ENCODE measurements at regions not wholly inside any gene's neighbourhood (a gene's known extent, or its start where the extent isn't known, plus 50 kb on each side); places are given as distances from the start of the nearest gene placed in this dataset.

- no peak for DNase-seq
These were observed 141.4 kb downstream of the CD83 start for GRCh38 chr6:14258695-14259593.

GRCh38 chr6:14259594-14260152 lies 142.1 kb downstream of the CD83 start:
- DNase-seq = no peak

GRCh38 chr6:14260839-14261238 lies 143.3 kb downstream of the CD83 start:
- DNase-seq = no peak

- no peak for DNase-seq
These were observed 146.4 kb downstream of the CD83 start for GRCh38 chr6:14263881-14264424.

- no peak for DNase-seq
These were observed 147.8 kb downstream of the CD83 start for GRCh38 chr6:14265049-14266021.

- DNase-seq = no peak
These were observed 148.7 kb downstream of the CD83 start for GRCh38 chr6:14266266-14266665.

GRCh38 chr6:14267885-14268660 lies 150.5 kb downstream of the CD83 start:
- no peak for DNase-seq

GRCh38 chr6:14269436-14269835 lies 151.9 kb downstream of the CD83 start:
- peak; percentile 15 for DNase-seq

GRCh38 chr6:14270142-14270893 lies 152.7 kb downstream of the CD83 start:
- DNase-seq = no peak

GRCh38 chr6:14270925-14271788 lies 153.6 kb downstream of the CD83 start:
- peak; percentile 67 for DNase-seq

- DNase-seq = no peak
These were observed 154.5 kb downstream of the CD83 start for GRCh38 chr6:14271789-14272736.

GRCh38 chr6:14272737-14273085 lies 155.1 kb downstream of the CD83 start:
- no peak for DNase-seq

- DNase-seq = no peak
These were observed 155.6 kb downstream of the CD83 start for GRCh38 chr6:14273191-14273590.

- no peak for DNase-seq
These were observed 156.4 kb downstream of the CD83 start for GRCh38 chr6:14274016-14274415.

- no peak for DNase-seq
These were observed 157.2 kb downstream of the CD83 start for GRCh38 chr6:14274546-14275492.

- no peak for DNase-seq
These were observed 157.9 kb downstream of the CD83 start for GRCh38 chr6:14275493-14275851.

GRCh38 chr6:14276071-14276470 lies 158.5 kb downstream of the CD83 start:
- no peak for DNase-seq
